ENCODE measurements at regions not wholly inside any gene's neighbourhood (a gene's known extent, or its start where the extent isn't known, plus 50 kb on each side); places are given as distances from the start of the nearest gene placed in this dataset.

DNA sequence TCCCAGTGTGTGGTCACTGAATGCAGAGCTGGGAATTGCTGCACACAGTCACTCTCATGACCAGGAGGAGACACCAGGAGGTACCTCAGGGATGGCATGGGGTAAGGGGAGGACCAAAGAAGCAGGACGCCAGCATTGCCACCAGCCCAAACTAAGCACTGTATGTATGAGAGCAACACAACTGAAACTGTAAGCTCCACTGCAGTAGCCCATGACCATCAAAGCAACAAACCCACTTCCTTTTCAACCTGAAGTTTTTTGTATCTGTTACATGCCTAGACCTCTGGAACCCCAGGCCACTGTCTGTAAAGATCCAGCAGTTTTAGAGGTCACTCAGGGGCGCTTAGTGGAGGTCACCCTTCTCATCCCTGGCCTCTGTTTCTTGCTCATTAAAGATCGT is 164.3 kb downstream of the SETD4 start:
- DNase-seq (ENCODE audit: low read depth in 2 of 2) = no peak

DNA sequence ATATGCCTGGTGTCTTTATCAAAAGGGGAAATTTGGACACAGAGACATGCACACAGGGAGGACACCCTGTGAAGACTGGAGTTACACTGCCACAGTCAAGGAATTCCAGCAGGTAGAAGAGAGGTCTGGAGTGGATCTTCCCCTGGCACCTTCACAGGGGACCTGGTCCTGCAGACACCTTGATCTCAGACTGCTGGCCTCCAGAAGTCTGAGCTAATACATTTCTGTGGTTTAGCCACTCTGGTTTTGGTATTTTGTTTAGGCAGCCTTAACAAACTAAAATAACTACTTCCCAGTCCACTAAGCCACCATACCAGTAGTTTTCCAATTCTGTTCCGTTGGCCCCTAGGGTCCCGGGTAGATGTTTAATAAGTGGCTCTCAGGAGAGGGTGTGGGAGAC is 164.7 kb downstream of the SETD4 start:
- DNase-seq (ENCODE audit: low read depth in 2 of 2) = no peak

DNA sequence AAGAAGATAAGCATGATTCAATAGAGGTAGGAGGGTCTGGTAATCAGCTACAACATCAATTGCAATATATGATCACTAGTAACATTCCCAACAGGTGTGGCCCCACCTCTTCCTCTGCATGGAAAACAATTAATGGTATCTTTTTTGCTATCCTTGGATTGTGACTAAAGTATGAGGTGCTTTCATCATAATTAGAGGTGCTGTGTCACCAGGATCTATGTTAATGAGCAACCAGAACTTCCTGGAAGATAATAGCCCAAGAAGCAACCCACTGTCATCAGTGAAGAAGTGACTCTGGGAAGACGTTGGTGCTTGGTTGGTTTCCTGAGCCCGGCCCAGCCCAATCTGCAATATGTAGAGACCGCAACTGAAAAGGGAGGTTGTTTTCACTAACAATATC is 167.2 kb downstream of the SETD4 start:
- no peak for DNase-seq (ENCODE audit: low read depth in 2 of 2)

DNA sequence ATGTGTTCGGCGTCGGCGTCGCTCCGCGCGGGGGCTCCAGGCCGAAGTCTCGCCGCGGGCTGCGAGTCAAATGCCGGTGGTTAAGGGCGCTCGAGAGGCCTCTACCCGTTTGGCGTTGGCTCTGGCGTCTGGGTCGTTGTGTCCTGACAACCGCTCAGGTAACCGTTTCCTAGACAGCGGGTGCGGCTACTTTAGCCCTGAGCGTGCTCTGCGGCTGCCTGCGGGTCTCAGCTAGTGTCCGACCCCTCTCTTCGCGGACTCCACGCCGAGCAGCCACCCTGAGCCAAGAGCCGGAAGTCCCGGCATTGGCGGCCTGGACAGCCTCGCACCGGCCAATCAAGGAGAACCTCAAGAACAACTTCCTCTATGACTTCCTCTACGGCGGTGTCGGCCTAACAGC is 173.4 kb downstream of the SETD4 start:
- no peak for DNase-seq (ENCODE audit: low read depth in 2 of 2)

DNA sequence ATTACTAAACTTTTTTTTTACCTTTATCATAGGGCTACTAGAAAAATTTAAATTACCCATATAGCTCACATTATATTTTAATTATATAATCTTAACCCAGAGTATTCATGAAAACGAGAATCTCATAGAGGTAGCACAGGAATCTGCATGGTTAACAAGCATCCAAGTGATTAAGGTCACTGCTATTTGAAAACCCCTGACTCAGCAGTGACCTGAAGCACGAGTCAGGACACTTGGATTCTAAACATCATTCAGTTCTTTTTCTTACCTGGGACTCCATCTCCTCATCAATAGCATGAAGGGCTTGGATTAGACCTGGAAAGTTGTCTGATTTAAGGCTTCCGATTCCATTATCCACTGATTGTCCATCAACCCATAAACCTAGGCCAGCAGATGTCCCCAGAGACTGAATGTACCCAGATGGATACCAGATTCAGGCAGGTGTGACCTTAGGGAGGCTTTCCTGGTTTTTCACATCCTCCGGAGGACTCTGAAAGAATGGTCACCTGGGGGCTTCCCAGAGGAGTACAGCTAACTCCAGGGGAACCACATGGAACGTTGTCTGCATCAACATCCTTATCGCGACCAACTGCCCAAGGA is 174.3 kb downstream of the SETD4 start:
- DNase-seq (ENCODE audit: low read depth in 2 of 2) = no peak

DNA sequence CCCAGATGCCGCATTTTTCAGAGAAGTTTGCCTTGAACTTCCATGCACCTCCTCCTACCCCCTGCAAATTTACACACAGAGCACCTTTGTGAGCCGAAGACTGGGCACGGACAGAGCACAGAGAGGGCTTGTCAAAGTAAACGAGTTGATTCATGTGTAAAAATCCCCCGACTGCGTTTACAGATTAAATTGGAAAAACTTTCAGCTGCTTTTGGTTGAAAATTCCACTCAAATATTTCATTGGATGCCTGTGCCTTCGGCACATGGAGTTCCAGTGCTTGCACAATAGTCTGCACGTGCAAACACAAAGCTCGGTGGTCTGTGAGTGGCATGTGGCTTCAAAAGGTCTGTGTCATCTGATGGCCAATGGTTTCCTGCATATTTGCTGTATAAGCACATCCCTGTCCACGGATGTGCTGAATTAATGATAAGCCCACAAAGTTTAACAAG is 177.5 kb downstream of the SETD4 start:
- no peak for DNase-seq (ENCODE audit: low read depth in 2 of 2)

DNA sequence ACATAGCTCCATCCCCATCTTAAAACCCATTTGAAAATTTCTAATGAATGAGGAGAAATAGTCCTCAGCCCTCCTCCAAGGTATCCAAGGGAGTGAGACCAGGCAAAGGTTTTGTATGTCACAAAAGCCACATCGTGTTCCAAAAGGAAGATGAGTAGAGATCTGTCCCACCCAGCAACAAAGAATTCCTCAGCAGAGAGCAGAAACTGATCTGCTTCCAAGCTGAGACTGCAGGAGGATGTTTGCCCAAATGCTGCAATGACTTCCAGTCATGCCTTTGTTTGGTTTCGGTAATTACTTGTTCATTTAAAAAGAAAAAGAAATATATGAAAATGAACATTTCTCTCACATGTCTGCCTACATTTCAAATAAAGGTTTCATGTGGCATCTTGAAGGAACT is 186.9 kb downstream of the SETD4 start:
- no peak for DNase-seq (ENCODE audit: low read depth in 2 of 2)

DNA sequence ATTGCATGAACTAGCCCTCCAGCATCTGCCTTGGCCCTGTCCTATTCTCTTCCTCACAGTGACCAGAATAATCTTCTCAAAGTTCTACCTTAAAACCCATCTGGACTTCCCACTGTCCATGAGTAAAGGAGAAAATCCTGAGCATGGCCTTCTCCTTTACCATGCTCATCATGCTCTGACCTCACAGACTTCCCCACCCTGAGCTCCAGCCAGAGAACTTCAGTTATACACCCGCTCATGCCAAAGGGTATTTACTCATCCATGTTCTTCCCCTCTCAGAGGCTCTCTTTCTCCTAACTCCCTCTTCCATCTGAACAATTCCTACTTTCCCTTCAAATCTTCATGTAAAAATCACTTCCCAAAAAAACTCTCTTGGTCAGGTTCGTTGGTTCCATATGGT is 188.4 kb downstream of the SETD4 start:
- no peak for DNase-seq (ENCODE audit: low read depth in 2 of 2)

DNA sequence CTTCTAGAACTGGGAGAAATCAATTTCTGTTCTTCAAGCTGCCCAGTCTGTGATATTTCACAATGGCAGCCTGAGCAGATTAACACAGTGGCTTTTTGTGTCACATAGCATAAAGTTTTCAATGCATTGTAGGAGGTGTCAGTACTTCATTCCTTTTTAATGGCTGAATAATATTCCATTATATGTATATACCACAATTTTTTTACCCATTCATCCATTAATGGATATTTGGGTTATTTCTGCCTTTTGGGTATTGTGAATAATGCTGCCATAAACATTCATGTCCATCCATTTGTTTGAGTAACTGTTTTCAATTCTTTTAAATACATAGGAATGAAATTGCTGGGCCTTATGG is 191.5 kb downstream of the SETD4 start:
- no peak for DNase-seq (ENCODE audit: low read depth in 2 of 2)

DNA sequence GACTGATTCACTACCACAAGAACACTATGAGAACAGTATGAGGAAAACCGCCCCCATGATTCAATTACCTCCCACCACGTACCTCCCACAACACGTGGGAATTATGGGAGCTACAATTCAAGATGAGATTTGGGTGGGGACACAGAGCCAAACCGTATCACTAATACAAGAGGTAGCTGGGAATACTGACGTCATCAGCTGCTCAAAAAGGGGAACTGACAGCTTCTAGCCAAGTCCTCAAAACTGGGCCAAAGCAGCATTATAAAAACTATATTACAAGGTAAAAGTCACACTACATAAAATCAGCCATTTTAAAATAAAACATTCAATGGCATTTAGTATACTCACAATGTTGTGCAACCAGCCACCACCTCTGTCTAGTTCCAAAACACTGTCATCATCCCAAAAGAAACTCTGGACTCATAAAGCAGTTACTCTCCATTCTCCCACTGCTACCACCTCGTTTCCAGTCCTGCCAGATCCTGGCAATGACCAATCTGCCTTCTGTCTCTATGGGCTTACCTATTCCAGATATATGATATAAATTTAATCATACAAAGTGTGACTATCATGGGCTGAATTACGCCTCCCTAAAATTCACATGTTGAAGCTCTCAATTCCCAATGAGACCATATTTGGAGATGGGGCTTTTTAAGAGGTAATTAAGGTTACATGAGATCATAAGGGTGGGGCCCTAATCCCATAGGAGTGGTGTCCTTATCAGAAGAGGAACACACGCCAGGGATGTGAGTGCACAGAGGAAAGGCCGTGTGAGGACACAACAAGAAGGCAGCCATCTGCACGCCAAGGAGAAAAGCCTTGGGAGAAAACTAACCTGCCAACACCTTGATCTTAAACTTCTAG is 192.1 kb downstream of the SETD4 start:
- no peak for DNase-seq (ENCODE audit: low read depth in 2 of 2)

DNA sequence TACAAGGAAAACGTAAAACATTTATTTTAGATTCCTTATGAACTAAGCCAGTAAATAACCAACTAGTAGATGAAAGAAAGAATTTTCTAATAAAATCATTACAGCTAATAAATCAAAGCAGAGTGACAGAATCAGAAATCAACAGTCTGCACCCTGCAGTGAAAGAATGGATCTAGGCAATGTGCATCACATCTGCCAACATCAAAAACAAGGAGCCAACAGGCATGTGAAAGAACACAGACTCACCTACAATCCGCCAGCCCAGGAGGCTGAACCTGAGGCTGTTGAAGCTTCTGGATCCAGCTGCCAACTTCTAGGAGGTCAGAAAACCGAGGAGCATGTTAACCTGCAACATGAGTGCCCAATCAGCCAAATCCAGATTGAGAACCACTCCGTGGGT is 196.3 kb downstream of the SETD4 start:
- no peak for DNase-seq (ENCODE audit: low read depth in 2 of 2)

DNA sequence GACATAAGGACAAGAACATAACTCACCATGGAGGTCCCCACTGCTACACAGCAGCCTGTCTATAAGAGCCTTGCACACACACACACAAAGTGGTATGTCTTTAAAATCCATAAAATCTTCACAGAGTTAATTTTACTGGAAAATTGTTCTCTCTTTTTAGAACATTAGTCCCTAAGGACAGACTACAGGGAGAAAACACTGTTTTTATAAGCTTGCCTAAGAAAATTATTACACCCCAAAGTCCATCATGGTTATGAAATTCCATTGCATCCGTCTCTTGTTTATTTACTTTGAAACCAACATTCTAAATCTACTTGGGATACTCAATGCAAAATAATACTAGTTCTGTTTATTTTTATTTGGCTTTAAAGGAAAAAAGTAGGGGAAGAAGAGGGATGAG is 197.4 kb downstream of the SETD4 start:
- no peak for DNase-seq (ENCODE audit: low read depth in 2 of 2)

DNA sequence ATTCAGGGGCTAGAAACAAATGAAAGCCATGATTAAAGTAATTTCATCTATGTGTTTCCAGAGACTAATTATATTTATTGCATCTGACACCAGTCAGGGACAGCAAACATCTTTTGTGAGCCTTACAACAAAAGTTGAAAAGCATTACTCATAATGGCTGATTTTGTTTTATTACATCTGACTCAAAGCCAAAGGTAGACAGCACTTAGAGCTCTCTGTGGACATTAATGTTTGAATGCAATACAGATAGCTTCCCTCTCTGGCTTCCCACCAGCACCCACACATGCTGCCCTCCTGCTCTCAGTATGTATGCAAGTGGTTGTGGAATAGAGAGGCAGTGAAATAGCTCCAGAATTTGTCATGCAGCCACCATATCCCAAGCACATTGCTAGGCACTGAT is 198.7 kb downstream of the SETD4 start:
- DNase-seq (ENCODE audit: low read depth in 2 of 2) = no peak

DNA sequence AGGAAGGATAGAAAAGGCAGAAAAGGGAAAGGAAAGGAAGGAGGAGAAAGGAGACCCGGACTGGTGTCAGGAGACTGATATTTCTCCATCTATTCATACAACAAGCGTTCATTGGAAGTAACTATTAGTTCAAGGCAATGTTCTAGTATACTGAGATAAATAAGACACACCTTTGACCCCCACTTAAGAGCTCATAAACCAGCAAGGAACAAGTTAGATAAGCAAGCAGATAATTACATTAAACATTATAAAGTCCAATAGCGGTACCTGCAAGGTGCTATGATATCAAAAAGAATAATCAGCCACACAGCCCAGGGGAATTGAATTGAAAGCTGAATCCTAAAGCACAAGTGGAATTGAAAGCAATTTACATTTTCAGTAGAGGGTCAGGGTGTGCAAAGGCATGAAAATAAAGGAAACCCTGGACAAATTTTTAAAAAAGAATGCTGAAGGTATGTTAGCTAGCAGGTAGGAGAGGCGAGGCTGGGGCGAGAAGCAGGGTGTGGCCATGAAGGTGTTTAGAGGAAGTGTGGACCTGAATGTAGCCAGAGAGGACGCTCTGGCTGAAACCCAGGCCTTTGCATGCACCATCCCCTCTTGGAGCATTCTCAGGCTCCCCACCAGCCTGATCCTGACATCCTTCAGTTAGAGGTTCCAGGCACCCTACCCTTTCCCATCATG is 200.0 kb downstream of the SETD4 start:
- no peak for DNase-seq (ENCODE audit: low read depth in 2 of 2)

DNA sequence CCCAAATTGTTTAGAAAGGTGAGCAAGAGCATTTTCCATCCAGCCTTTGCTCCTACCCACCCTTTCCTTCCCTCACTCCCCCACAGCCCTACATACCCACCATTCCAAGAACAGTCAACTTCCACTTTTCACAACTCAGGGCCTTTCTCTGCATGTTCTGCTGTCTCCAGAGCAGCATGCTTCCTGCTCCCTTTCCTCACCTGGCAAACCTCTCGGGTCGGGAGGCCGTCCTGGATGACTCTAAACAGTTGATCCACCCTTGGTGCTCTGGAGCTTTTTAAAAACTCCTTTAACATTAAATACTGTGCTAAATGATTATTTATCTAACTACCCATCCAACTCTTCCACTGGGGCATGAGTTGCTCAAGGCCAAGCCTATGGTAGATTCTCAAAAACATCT is 200.6 kb downstream of the SETD4 start:
- DNase-seq (ENCODE audit: low read depth in 2 of 2) = no peak

DNA sequence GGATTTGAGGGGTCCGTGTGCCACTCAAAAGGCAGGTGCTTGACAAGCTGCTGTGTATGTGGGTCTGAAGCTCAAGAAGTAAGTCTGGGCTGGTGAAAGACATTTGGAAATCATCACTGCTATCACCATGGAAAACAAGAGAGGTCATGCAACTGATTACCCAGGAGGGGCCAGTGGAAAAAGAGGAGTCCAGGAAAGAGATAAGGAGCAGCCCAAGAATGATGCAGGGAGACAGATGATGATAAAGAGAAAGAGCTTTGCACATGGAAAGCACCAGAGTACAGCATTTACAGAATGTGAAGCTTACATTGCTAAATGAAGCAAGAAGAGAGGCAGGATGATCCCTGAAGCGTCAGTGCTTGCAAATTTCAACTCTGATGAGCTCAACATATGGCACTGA is 203.2 kb downstream of the SETD4 start:
- DNase-seq (ENCODE audit: low read depth in 2 of 2) = no peak

DNA sequence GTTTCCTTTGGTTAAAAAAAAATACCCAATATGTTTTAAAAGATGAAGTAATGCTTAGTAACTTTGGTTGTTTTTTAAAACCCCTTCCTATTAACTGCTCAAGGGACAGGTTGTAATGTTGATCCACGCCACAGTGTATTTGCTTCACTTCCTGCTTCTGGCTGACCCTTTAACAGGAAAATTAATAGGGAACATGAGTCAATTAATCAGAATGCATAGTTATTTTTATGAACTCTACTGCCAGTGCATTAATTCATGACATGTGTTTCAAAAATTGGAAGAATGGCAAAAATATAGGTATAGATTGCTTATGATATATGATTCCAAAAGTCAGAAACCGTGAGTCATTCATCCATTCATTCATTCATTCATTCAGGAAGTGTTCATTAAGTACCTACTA is 204.8 kb downstream of the SETD4 start:
- no peak for DNase-seq (ENCODE audit: low read depth in 2 of 2)

DNA sequence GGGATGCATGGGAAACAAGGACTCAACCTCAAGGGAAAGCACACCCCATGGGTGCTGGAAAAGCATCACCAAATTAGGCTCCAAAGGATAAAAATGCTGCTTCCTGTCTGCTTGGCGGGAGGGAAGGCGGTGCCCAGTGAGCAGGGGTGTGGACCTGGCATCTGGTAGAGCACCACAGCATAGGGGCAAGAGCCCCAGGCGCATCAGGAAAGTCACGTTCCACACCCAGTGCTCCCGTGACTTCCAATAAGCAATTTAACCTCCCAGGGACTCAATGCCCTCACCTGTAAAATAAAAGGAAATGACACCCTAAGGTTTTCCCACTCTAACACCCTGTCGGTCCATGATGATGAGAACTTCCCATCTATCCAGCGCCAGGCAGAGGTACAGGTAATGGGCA is 206.0 kb downstream of the SETD4 start:
- no peak for DNase-seq (ENCODE audit: low read depth in 2 of 2)

DNA sequence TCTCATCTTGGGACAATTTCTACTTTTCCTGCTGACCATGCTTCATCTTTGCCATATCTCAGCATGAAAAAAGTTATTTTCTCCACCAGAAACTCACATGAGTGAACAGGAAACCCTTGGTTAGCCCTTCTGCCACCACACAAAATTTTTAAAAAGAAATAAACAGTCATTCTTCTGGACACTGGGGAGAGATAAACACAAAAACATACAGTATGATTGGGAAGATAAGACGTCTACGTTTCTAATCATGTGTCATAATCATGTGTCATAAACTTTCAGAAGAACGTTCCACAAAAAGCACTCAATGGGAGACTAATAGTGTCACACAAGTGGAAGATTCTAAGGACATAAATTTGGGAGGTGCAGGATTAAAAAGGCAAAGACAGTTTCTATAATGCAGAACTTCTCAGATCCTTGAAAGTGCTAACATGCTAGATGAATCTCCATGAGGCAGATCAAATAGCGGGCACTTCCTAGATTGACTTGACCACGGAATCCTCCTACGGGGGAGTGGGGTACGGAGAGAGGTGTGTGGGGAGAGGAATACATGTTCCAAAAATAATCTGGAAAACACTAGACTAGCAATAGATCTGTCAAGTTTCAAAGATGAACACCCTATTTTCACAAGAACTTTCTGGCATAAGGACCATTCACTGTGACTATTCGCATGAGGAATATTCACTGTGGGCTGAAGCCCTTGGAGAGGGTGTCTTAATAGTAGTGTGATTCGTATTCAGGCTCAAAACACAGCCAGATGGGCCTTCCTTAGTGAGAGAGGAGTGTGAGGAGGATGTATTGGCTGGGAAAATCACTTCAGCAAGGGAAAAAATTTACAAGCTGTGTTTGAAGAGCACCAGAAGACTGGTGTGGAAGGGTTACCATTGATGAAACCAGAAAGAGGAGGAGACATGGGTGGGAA is 206.7 kb downstream of the SETD4 start:
- no peak for DNase-seq (ENCODE audit: low read depth in 2 of 2)

DNA sequence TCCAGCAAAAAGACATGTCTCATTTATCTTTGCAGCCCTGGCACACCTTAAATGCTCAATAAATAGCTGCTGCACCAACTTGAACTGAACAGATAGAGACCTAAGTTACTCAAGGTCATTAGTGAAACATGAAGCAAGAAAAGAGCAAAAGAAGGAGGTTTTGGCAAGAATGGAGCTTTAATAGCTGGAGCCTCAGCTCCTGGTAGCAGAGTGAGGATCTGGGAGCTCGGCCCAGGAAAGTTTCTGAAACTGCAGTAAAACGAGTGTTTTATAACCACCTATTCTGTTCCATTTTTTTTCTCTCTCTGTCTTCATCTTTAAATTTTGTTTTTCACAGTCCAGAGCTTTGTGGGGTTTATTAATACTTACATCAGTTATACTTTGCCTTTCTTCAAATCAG is 207.5 kb downstream of the SETD4 start:
- DNase-seq (ENCODE audit: low read depth in 2 of 2) = no peak

DNA sequence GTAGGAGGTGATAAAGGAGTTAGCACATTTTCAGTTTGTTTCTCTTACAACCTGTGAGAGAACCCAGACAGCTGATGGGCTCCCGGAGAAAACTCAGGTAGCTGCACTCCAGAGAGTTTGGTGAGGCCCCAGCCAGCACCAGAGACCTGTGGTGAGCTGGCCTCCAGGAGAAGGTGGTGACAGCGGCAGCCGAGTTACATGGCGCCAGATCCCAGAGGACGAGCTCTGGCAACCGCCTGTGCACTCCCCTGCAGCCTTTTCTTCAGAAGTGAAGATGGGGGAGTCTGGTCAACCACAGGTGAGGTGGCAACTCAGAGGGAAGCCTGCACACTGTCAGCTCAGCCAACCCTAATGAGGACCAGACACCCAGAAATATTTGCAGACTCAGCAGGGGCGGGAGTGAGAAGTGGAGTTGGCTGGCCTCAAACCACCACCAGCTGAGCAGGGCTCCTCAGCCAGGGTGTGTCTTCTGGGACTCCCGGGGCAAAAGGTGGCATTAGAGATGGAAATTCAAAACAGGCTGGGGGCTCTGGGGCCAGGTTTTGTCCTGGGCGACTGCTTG is 209.7 kb downstream of the SETD4 start:
- no peak for DNase-seq (ENCODE audit: low read depth in 2 of 2)

DNA sequence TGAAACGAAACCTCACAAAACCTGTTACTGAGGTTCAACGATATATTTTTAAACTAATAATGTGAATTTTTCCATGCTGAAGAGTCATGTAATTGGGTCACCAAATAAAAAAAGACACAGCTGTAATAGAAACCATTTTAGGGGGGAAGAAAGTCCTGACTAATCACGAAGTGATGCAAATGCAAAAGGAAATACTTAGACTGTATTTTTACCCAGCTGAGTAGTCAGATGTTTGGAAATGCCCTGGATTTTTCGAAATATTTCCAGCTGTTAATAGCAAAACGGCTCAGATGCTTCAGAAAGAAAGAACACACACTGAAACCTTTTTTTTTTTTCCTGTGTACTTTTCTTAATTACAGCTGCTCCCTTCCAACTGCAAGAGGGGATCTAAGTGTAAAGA is 210.3 kb downstream of the SETD4 start:
- DNase-seq (ENCODE audit: low read depth in 2 of 2) = no peak
